ENCODE measurements at regions not wholly inside any gene's neighbourhood (a gene's known extent, or its start where the extent isn't known, plus 50 kb on each side); places are given as distances from the start of the nearest gene placed in this dataset.

GRCh38 chr18:2400701-2401196, 170.6 kb downstream of the METTL4 start:
- no peak overlapping the region for H3K4me3 ChIP-seq
- no peak overlapping the region for H3K27ac ChIP-seq
- no peak for TF ChIP-seq POLR2A (IDR thresholded peaks at IDR 0.05)
- TF ChIP-seq, protein P1, sequence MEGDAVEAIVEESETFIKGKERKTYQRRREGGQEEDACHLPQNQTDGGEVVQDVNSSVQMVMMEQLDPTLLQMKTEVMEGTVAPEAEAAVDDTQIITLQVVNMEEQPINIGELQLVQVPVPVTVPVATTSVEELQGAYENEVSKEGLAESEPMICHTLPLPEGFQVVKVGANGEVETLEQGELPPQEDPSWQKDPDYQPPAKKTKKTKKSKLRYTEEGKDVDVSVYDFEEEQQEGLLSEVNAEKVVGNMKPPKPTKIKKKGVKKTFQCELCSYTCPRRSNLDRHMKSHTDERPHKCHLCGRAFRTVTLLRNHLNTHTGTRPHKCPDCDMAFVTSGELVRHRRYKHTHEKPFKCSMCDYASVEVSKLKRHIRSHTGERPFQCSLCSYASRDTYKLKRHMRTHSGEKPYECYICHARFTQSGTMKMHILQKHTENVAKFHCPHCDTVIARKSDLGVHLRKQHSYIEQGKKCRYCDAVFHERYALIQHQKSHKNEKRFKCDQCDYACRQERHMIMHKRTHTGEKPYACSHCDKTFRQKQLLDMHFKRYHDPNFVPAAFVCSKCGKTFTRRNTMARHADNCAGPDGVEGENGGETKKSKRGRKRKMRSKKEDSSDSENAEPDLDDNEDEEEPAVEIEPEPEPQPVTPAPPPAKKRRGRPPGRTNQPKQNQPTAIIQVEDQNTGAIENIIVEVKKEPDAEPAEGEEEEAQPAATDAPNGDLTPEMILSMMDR (IDR thresholded peaks at IDR 0.05): no peak
- WGBS (ENCODE audit: insufficient coverage, low coverage, low lambda C conversion rate, missing lambda C conversion rate): 40% methylated on average over 2 of the region's 2 CpGs
- ATAC-seq (no peak), DNase-seq (no peak)
- intact Hi-C loops (cut with DNase I): no loop called here
- H3K36me3 ChIP-seq: no peaks in the 10 kb centered on the region
- H3K27me3 ChIP-seq: no peaks in the 10 kb centered on the region
- no peaks in the 10 kb centered on the region for H3K9me3 ChIP-seq
- H3K4me1 ChIP-seq: no peaks in the 10 kb centered on the region

DNA sequence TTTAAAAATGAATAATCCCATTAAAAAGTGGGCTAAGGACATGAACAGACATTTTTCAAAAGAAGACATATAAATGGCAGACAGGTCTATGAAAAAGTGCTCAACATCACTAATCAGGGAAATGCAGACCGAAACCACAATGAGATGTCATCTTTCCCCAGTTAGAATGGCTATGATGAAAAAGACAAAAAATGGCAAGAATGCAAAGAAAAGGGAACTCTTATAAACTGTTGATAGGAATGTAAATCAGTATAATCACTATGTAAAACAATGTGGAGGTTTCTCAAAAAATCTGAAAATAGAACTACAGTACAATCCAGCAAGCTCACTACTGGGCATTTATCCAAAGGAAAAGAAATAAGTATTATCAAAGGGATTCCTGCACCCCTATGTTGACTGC, 169.2 kb downstream of the METTL4 start:
- 45% methylated on average over 1 of the region's 1 CpG for WGBS (ENCODE audit: insufficient coverage, low coverage, low lambda C conversion rate, missing lambda C conversion rate)
- TF ChIP-seq, protein P1 (IDR thresholded peaks at IDR 0.05): no peak
- no peak for TF ChIP-seq POLR2A (IDR thresholded peaks at IDR 0.05)
- intact Hi-C loops (cut with DNase I): no loop called here
- no peaks in the 10 kb centered on the region for H3K9me3 ChIP-seq
- no peak for DNase-seq
- no peaks in the 10 kb centered on the region for H3K36me3 ChIP-seq
- no peak overlapping the region for H3K4me3 ChIP-seq
- no peak overlapping the region for H3K27ac ChIP-seq
- H3K27me3 ChIP-seq: no peaks in the 10 kb centered on the region
- H3K4me1 ChIP-seq: peaks cover 0 to 7% (median 0%) of the 10 kb centered on the region in 4 donors
- no peak for ATAC-seq

- H3K36me3 ChIP-seq: no peaks in the 10 kb centered on the region
- H3K9me3 ChIP-seq: no peaks in the 10 kb centered on the region
- H3K27me3 ChIP-seq: no peaks in the 10 kb centered on the region
- 33% methylated on average over 2 of the region's 2 CpGs for WGBS (ENCODE audit: insufficient coverage, low coverage, low lambda C conversion rate, missing lambda C conversion rate)
- DNase-seq: peak in 1 of 3 donors; percentile 58
- H3K4me1 ChIP-seq: peaks cover 0 to 7% (median 0%) of the 10 kb centered on the region in 4 donors
- TF ChIP-seq, protein P1 (IDR thresholded peaks at IDR 0.05): no peak
- TF ChIP-seq POLR2A (IDR thresholded peaks at IDR 0.05): no peak
- no peak overlapping the region for H3K4me3 ChIP-seq
- H3K27ac ChIP-seq: peak overlapping the region in 1 of 3 donors; percentile 4
- intact Hi-C loops (cut with DNase I): no loop called here
- ATAC-seq: peak; percentile 60 to 98 (median 78)
These were observed 164.8 kb downstream of the METTL4 start for GRCh38 chr18:2406544-2406943.

GRCh38 chr18:2407961-2408360, 163.3 kb downstream of the METTL4 start:
- H3K36me3 ChIP-seq: no peaks in the 10 kb centered on the region
- no peak for ATAC-seq
- H3K27me3 ChIP-seq: no peaks in the 10 kb centered on the region
- DNase-seq: no peak
- whole genome bisulfite sequencing (ENCODE audit: insufficient coverage, low coverage, low lambda C conversion rate, missing lambda C conversion rate): 60% methylated on average over 1 of the region's 1 CpG
- H3K4me3 ChIP-seq: no peak overlapping the region
- TF ChIP-seq, protein P1 (IDR thresholded peaks at IDR 0.05): no peak
- H3K27ac ChIP-seq: no peak overlapping the region
- peaks cover 0 to 7% (median 0%) of the 10 kb centered on the region in 4 donors for H3K4me1 ChIP-seq
- no peaks in the 10 kb centered on the region for H3K9me3 ChIP-seq
- intact Hi-C loops (cut with DNase I): no loop called here

- ATAC-seq (no peak), DNase-seq (no peak)
- H3K27me3 ChIP-seq: no peaks in the 10 kb centered on the region
- H3K9me3 ChIP-seq: no peaks in the 10 kb centered on the region
- H3K4me3 ChIP-seq: no peak overlapping the region
- H3K27ac ChIP-seq: no peak overlapping the region
- WGBS (ENCODE audit: insufficient coverage, low coverage, low lambda C conversion rate, missing lambda C conversion rate): 75% methylated on average over 5 of the region's 5 CpGs
- no peaks in the 10 kb centered on the region for H3K36me3 ChIP-seq
- intact Hi-C loops (cut with DNase I): no loop called here
- peaks cover 0 to 7% (median 0%) of the 10 kb centered on the region in 4 donors for H3K4me1 ChIP-seq
- TF ChIP-seq, protein P1 (IDR thresholded peaks at IDR 0.05): no peak
- TF ChIP-seq POLR2A (IDR thresholded peaks at IDR 0.05): no peak
These were observed 161.4 kb downstream of the METTL4 start for GRCh38 chr18:2409906-2410305.

Data from right lobe of liver (tissue), 6 donors.